IMR-90 (cell line): ENCODE measurements at regions not wholly inside any gene's neighbourhood (a gene's known extent, or its start where the extent isn't known, plus 50 kb on each side); places are given as distances from the start of the nearest gene placed in this dataset.

Experiments used
- ATAC-seq: fragments of 200-7000 bp; cut with Tn5 transposase; 2 replicates; pipeline ENCODE4 v1.9.1; 2020; ENCODE audit warnings: low read depth, mild to moderate bottlenecking, moderate library complexity
- BruUV-seq: library from RNA; stranded (reverse); fragments of 400-500 nt; replicated peaks from 2 replicates; lab custom pipeline; 2021; lab: Mats Ljungman, UMichigan
- CTCF ChIA-PET: fragments of 300-600 bp; formaldehyde crosslinking; extraction: SDS; loops from one replicate; lab custom pipeline; 2021; ENCODE audit warnings: antibody characterized with exemption; lab: Yijun Ruan, JAX
- POLR2A ChIA-PET: fragments of 300-600 bp; sonication (Branson Sonifier 250); formaldehyde crosslinking; loops from one replicate; lab custom pipeline; 2022; ENCODE audit warnings: antibody characterized with exemption; ENCODE audit not compliant: unreplicated experiment; lab: Charles Lee
- DNase-seq: peaks from one replicate; pipeline ENCODE4 v3.0.0; 2013
- H2AFZ ChIP-seq: replicated peaks from 2 replicates; pipeline ENCODE3; 2013; ENCODE audit warnings: low read length, mild to moderate bottlenecking; ENCODE audit not compliant: poor library complexity
- H2AK5ac ChIP-seq: 2 replicates; pipeline ENCODE4 v1.6.1; 2013; ENCODE audit warnings: low read depth, low read length, inconsistent platforms
- H2AK9ac ChIP-seq: replicated peaks from 2 replicates; pipeline ENCODE3; 2013; ENCODE audit warnings: mild to moderate bottlenecking, low read depth, low read length, moderate library complexity; ENCODE audit not compliant: poor library complexity
- H2BK120ac ChIP-seq: 2 replicates; pipeline ENCODE4 v1.6.1; 2013; ENCODE audit warnings: low read depth, low read length, inconsistent platforms
- H2BK15ac ChIP-seq: 3 replicates; pipeline ENCODE4 v1.6.1; 2013; ENCODE audit warnings: low read depth, low read length, inconsistent platforms
- H2BK20ac ChIP-seq: 2 replicates; pipeline ENCODE4 v1.6.1; 2013; ENCODE audit warnings: low read depth, mild to moderate bottlenecking, inconsistent platforms, low read length, moderate library complexity
- H2BK5ac ChIP-seq: 2 replicates; pipeline ENCODE4 v1.6.1; 2013; ENCODE audit warnings: mild to moderate bottlenecking, low read depth, low read length, inconsistent platforms; ENCODE audit not compliant: poor library complexity, severe bottlenecking
- H3K14ac ChIP-seq: replicated peaks from 2 replicates; pipeline ENCODE4 v1.6.1; 2013; ENCODE audit warnings: low read depth, low read length, inconsistent platforms
- H3K18ac ChIP-seq: 2 replicates; pipeline ENCODE4 v1.6.1; 2013; ENCODE audit warnings: low read depth, low read length, control low read depth
- H3K23ac ChIP-seq: 2 replicates; pipeline ENCODE4 v1.6.1; 2013; ENCODE audit warnings: low read depth, low read length, inconsistent platforms
- H3K27ac ChIP-seq: 2 replicates; pipeline ENCODE4 v1.5.1; 2013; ENCODE audit warnings: mild to moderate bottlenecking, control low read depth, low read length; ENCODE audit not compliant: insufficient read depth
- H3K27me3 ChIP-seq: 2 replicates; pipeline ENCODE4 v1.6.1; 2013; ENCODE audit warnings: low read length; ENCODE audit not compliant: control insufficient read depth, insufficient read depth
- H3K36me3 ChIP-seq: 2 replicates; pipeline ENCODE4 v1.6.1; 2013; ENCODE audit warnings: low read length, mixed read lengths; ENCODE audit not compliant: control insufficient read depth, insufficient read depth
- H3K4ac ChIP-seq: 2 replicates; pipeline ENCODE4 v1.6.1; 2013; ENCODE audit warnings: low read depth, low read length, inconsistent platforms
- H3K4me1 ChIP-seq: 2 replicates; pipeline ENCODE4 v1.6.1; 2013; ENCODE audit warnings: low read length, mixed read lengths; ENCODE audit not compliant: control insufficient read depth, insufficient read depth
- H3K4me2 ChIP-seq: 2 replicates; pipeline ENCODE4 v1.6.1; 2013; ENCODE audit warnings: low read depth, mild to moderate bottlenecking, control low read depth, low read length, moderate library complexity
- H3K4me3 ChIP-seq: 2 replicates; pipeline ENCODE4 v1.5.1; 2013; ENCODE audit warnings: low read depth, mild to moderate bottlenecking, control low read depth, low read length, moderate library complexity; ENCODE audit not compliant: insufficient read depth
- H3K56ac ChIP-seq: 2 replicates; pipeline ENCODE4 v1.6.1; 2013; ENCODE audit warnings: low read length, inconsistent platforms; ENCODE audit not compliant: insufficient read depth; ENCODE audit errors: extremely low read depth
- H3K79me1 ChIP-seq, 2 experiments: 2 replicates each; pipeline ENCODE4 v1.6.1; 2013; ENCODE audit warnings: low read length in 2 of 2, inconsistent platforms in 1 of 2, low read depth in 1 of 2
- H3K9ac ChIP-seq: 2 replicates; pipeline ENCODE4 v1.6.1; 2013; ENCODE audit warnings: low read depth, low read length, control low read depth
- H3K9me1 ChIP-seq: 2 replicates; pipeline ENCODE4 v1.6.1; 2013; ENCODE audit warnings: low read length, inconsistent platforms; ENCODE audit not compliant: insufficient read depth
- H3K9me3 ChIP-seq: 2 replicates; pipeline ENCODE4 v1.6.1; 2013; ENCODE audit warnings: low read length; ENCODE audit not compliant: control insufficient read depth, insufficient read depth
- H4K20me1 ChIP-seq: 2 replicates; pipeline ENCODE4 v1.6.1; 2013; ENCODE audit warnings: low read length, inconsistent platforms; ENCODE audit not compliant: insufficient read depth
- H4K5ac ChIP-seq: 2 replicates; pipeline ENCODE4 v1.6.1; 2013; ENCODE audit warnings: mild to moderate bottlenecking, low read depth, low read length, control low read depth
- H4K8ac ChIP-seq, 2 experiments: 2 replicates each; pipeline ENCODE4 v1.6.1; 2013; ENCODE audit warnings: low read depth in 2 of 2, low read length in 2 of 2, control low read depth in 1 of 2, inconsistent platforms in 1 of 2
- H4K91ac ChIP-seq: 2 replicates; pipeline ENCODE4 v1.6.1; 2013; ENCODE audit warnings: low read depth, low read length, inconsistent platforms; ENCODE audit not compliant: insufficient read depth
- BHLHE40 ChIP-seq: fragments of 150-350 bp; IDR thresholded peaks from 2 replicates; pipeline ENCODE4 v1.6.1; 2016; ENCODE audit warnings: mild to moderate bottlenecking, low read depth, low read length
- WGBS, 2 experiments: methylation state at CpG; one replicate each; pipeline versions ENCODE4 v1.1.5 to v1.1.7; 2013; ENCODE audit warnings: missing lambda C conversion rate in 2 of 2; ENCODE audit not compliant: insufficient read length in 1 of 2; ENCODE audit errors: extremely low coverage in 2 of 2; 5-methylcytosine and 5-hydroxymethylcytosine counted together
- dilution Hi-C: fragments of 300-500 bp; cut with HindIII; formaldehyde crosslinking; loops from one replicate; pipeline ENCODE4 v1.14.3; 2018; ENCODE audit warnings: low sequenced_read_pairs; ENCODE audit not compliant: unreplicated experiment
- in situ Hi-C: fragments of 300-500 bp; cut with MboI; formaldehyde crosslinking; loops from 3 replicates; pipeline ENCODE4 v1.14.3; 2019; ENCODE audit warnings: low sequenced_read_pairs, inconsistent platforms, mixed read lengths
- intact Hi-C: fragments of 100-400 bp; cut with micrococcal nuclease; formaldehyde crosslinking; loops from 2 replicates; pipeline ENCODE4 v1.10.0; 2022

DNA sequence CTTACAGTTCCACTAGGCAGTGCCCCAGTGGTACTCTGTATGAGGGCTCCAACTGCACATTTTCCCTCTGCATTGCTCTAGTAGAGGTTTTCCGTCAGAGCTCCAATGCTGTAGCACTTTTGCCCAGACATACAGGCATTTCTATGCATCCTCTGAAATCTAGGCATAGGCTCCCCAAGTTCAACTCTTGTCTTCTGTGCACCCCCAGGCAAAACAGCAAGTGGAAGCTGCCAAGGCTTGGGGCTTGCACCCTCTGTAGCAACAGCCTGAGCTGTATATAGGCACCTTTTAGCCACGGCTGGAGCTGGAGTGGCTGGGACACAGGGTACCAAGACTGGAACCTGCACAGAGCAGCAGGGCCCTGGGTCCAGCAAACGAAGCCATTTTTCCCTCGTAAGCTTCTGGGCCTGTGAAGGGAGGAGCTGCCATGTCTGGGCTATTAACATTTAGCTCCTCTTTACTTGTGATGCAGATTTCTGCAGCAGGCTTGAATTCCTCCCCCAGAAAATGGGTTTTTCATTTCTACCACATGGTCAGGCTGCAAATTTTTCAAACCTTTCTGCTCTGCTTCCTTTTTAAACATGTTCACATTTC lies 596.2 kb upstream of the ADGRB3 start:
- CTCF ChIA-PET = no interaction called here
- H2AK5ac ChIP-seq = no peak overlapping the region
- in situ Hi-C loops (no loop called here), dilution Hi-C loops (no loop called here), intact Hi-C loops (no loop called here)
- no peak overlapping the region for H3K9ac ChIP-seq
- H2BK20ac ChIP-seq = no peak overlapping the region
- H4K20me1 ChIP-seq = no peaks in the 10 kb centered on the region
- no peak overlapping the region for H2BK120ac ChIP-seq
- no peak overlapping the region for H4K8ac ChIP-seq
- no peak for TF ChIP-seq BHLHE40
- POLR2A ChIA-PET = no interaction called here
- WGBS, 2 experiments = no CpG with 5 or more reads among the region's 4 CpGs
- no peak overlapping the region for H4K91ac ChIP-seq
- no peak for DNase-seq
- no peaks in the 10 kb centered on the region for H3K9me1 ChIP-seq
- no peak overlapping the region for H3K23ac ChIP-seq
- no peaks in the 10 kb centered on the region for H3K27me3 ChIP-seq
- H3K4me2 ChIP-seq = no peak overlapping the region
- no peaks in the 10 kb centered on the region for H3K36me3 ChIP-seq
- H3K79me1 ChIP-seq = no peaks in the 10 kb centered on the region
- no peak overlapping the region for H2BK15ac ChIP-seq
- no peak overlapping the region for H3K27ac ChIP-seq
- H4K5ac ChIP-seq = no peak overlapping the region
- no TSS peak for BruUV-seq
- no peak overlapping the region for H2BK5ac ChIP-seq
- H3K4me3 ChIP-seq = no peak overlapping the region
- H3K14ac ChIP-seq = no peak overlapping the region
- no peak for ATAC-seq
- H3K4me1 ChIP-seq = no peaks in the 10 kb centered on the region
- no peak overlapping the region for H3K4ac ChIP-seq
- no peak overlapping the region for H2AK9ac ChIP-seq
- no peak overlapping the region for H3K56ac ChIP-seq
- no peak overlapping the region for H3K18ac ChIP-seq
- no peak overlapping the region for H2AFZ ChIP-seq
- H3K9me3 ChIP-seq = peaks cover 6% of the 10 kb centered on the region
